ENCODE measurements at regions not wholly inside any gene's neighbourhood (a gene's known extent, or its start where the extent isn't known, plus 50 kb on each side); places are given as distances from the start of the nearest gene placed in this dataset.

DNA sequence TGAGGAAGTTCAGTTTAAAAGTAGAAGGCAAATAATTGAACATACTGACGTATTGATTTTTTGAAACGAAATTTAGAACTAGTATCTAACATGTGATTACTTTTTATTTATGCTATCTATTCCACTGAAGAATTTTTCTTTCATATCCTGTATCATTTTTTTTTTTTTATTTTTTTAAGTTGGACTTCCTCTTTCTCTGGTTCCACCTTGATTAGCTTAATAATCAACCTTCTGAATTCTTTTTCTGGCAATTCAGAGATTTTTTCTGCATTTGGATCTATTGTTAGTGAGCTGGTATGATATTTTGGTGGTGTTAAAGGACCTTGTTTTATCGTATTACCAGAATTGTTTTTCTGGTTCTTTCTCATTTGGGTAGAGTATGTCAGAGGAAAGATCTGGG is 411.2 kb downstream of the SOX11 start:
- Histone ChIP-seq H3F3A (ENCODE audit: low read depth) (no peaks in the 10 kb centered on the region), H3K9ac (no peak overlapping the region), H3K27me3 (no peaks in the 10 kb centered on the region), H3K4me1 (peaks cover 6% of the 10 kb centered on the region), H3K4me3 (no peak overlapping the region), H3K9me3 (ENCODE audit: low read depth) (no peaks in the 10 kb centered on the region), H3K4me2 (no peak overlapping the region), H3K79me2 (ENCODE audit: low read depth) (no peaks in the 10 kb centered on the region), H3K36me3 (no peaks in the 10 kb centered on the region), H2AFZ (replicated peaks) (no peak overlapping the region), H3K27ac (no peak overlapping the region), H4K20me1 (ENCODE audit: low read depth) (no peaks in the 10 kb centered on the region)
- Mint-ChIP-seq H3K36me3 (peaks cover 1% of the 10 kb centered on the region), H3K4me3 (no peak overlapping the region), H3K4me1 (peaks cover 4% of the 10 kb centered on the region), H3K27me3 (ENCODE audit: insufficient read depth, low read depth) (peaks cover 4% of the 10 kb centered on the region), H3K27ac (no peak overlapping the region), H3K9me3 (peaks cover 10% of the 10 kb centered on the region)
- no peak for DNase-seq (ENCODE audit: low spot score)
- no peak for TF ChIP-seq EZH2 (IDR thresholded peaks at IDR 0.05)
- TF ChIP-seq EZH2phosphoT487 (IDR thresholded peaks at IDR 0.05): no peak
- TF ChIP-seq, protein P1, sequence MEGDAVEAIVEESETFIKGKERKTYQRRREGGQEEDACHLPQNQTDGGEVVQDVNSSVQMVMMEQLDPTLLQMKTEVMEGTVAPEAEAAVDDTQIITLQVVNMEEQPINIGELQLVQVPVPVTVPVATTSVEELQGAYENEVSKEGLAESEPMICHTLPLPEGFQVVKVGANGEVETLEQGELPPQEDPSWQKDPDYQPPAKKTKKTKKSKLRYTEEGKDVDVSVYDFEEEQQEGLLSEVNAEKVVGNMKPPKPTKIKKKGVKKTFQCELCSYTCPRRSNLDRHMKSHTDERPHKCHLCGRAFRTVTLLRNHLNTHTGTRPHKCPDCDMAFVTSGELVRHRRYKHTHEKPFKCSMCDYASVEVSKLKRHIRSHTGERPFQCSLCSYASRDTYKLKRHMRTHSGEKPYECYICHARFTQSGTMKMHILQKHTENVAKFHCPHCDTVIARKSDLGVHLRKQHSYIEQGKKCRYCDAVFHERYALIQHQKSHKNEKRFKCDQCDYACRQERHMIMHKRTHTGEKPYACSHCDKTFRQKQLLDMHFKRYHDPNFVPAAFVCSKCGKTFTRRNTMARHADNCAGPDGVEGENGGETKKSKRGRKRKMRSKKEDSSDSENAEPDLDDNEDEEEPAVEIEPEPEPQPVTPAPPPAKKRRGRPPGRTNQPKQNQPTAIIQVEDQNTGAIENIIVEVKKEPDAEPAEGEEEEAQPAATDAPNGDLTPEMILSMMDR (IDR thresholded peaks at IDR 0.05): no peak

DNA sequence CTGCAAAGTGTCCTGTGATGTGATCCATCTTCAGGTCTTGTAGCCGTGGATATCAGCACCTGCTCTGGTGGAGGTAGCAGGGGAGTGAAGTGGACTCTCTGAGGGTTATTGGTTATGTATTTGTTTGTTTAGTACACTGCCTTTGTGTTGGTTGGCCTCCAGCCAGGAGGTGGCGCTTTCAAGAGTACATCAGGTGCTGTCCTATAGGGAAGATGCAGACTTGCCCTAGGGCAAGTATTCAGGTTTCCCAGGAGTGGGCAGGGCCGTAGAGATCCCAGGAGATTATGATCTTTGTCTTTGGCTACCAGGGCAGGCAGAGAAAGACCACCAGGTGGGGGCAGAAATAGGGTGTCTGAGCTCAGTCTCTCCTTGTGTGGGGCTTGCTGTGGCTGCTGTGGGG is 411.8 kb downstream of the SOX11 start:
- H3K27me3 ChIP-seq: no peaks in the 10 kb centered on the region
- Mint-ChIP-seq H3K36me3 (peaks cover 1% of the 10 kb centered on the region), H3K4me1 (peaks cover 6% of the 10 kb centered on the region), H3K27ac (peak overlapping the region; percentile 64), H3K4me3 (no peak overlapping the region), H3K27me3 (ENCODE audit: insufficient read depth, low read depth) (peaks cover under 1% of the 10 kb centered on the region), H3K9me3 (peaks cover 10% of the 10 kb centered on the region)
- TF ChIP-seq EZH2phosphoT487 (IDR thresholded peaks at IDR 0.05) (no peak), EZH2 (IDR thresholded peaks at IDR 0.05) (no peak)
- TF ChIP-seq, protein P1 (IDR thresholded peaks at IDR 0.05): peak; percentile 21
- no peaks in the 10 kb centered on the region for H3F3A ChIP-seq (ENCODE audit: low read depth)
- no peak overlapping the region for H3K9ac ChIP-seq
- peaks cover 12% of the 10 kb centered on the region for H3K4me1 ChIP-seq
- H3K9me3 ChIP-seq (ENCODE audit: low read depth): no peaks in the 10 kb centered on the region
- H3K4me3 ChIP-seq: no peak overlapping the region
- no peak overlapping the region for H3K27ac ChIP-seq
- H3K36me3 ChIP-seq: no peaks in the 10 kb centered on the region
- no peak for DNase-seq (ENCODE audit: low spot score)
- no peaks in the 10 kb centered on the region for H3K79me2 ChIP-seq (ENCODE audit: low read depth)
- H2AFZ ChIP-seq (replicated peaks): no peak overlapping the region
- no peaks in the 10 kb centered on the region for H4K20me1 ChIP-seq (ENCODE audit: low read depth)
- H3K4me2 ChIP-seq: no peak overlapping the region

DNA sequence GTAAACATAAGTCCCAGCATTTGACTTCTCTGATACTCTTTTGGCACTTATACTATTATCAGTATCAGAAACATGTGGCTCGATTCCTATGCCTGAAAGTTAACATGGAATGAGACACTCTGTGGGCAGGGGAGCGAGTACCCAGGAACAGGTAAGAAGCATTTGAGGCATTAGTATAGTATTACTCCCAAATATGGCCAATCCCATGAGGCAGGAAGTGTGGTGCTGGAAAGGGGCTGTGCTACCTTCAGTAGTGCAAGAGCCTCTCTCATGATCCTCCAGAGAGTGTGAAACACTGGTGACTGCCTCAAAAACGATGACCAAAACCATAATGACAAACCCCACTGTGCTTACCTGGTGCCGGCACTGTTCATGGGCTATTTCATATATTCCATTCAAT is 415.1 kb downstream of the SOX11 start:
- Histone ChIP-seq H3K9me3 (ENCODE audit: low read depth) (no peaks in the 10 kb centered on the region), H3F3A (ENCODE audit: low read depth) (no peaks in the 10 kb centered on the region), H3K27me3 (no peaks in the 10 kb centered on the region), H3K4me3 (no peak overlapping the region), H3K27ac (no peak overlapping the region), H3K79me2 (ENCODE audit: low read depth) (no peaks in the 10 kb centered on the region), H3K9ac (no peak overlapping the region), H3K36me3 (no peaks in the 10 kb centered on the region), H3K4me2 (no peak overlapping the region), H3K4me1 (peaks cover 14% of the 10 kb centered on the region), H4K20me1 (ENCODE audit: low read depth) (no peaks in the 10 kb centered on the region), H2AFZ (replicated peaks) (no peak overlapping the region)
- H3K4me1 Mint-ChIP-seq: peaks cover 8% of the 10 kb centered on the region
- no peak for TF ChIP-seq EZH2 (IDR thresholded peaks at IDR 0.05)
- TF ChIP-seq EZH2phosphoT487 (IDR thresholded peaks at IDR 0.05): no peak
- TF ChIP-seq, protein P1 (IDR thresholded peaks at IDR 0.05): no peak
- H3K36me3 Mint-ChIP-seq: no peaks in the 10 kb centered on the region
- no peak overlapping the region for H3K27ac Mint-ChIP-seq
- peaks cover 6% of the 10 kb centered on the region for H3K9me3 Mint-ChIP-seq
- H3K4me3 Mint-ChIP-seq: no peak overlapping the region
- no peaks in the 10 kb centered on the region for H3K27me3 Mint-ChIP-seq (ENCODE audit: insufficient read depth, low read depth)
- no peak for DNase-seq (ENCODE audit: low spot score)

Data from neural progenitor cell (in vitro differentiated cells).